HG02678 (cell line): ENCODE measurements at regions not wholly inside any gene's neighbourhood (a gene's known extent, or its start where the extent isn't known, plus 50 kb on each side); places are given as distances from the start of the nearest gene placed in this dataset.
A peak's percentile ranks its signal among the peaks of the same experiment; 100 is the strongest.

ENCODE experiments used
- ATAC-seq: cut with Tn5 transposase; IDR thresholded peaks from one replicate; pipeline ENCODE4 v1.9.1; 2021; ENCODE audit warnings: mild to moderate bottlenecking, moderate library complexity; ENCODE audit not compliant: unreplicated experiment

DNA sequence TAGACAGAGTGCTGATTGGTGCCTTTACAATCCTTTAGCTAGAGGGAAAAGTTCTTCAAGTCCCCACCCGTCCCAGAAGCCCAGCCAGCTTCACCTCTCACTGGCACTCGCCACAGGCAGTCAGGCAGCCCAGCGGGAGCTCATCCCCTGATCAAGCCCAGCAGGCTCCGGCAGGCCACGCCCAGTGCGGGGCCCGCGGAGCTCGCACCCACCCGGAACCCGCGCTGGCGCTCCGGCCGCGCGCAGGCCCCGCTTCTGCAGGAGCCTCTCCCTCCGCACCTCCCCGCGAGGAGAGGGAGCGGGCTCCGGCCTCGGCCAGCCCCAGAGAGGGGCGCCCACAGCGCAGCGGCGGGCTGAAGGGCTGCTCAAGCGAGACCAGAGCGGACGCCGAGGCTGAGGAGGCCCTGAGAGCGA lies 202.4 kb upstream of the PDGFD start:
- ATAC-seq = no peak

GRCh38 chr11:104365676-104366075 lies 201.7 kb upstream of the PDGFD start:
- ATAC-seq = no peak

GRCh38 chr11:104361975-104362374 lies 198.0 kb upstream of the PDGFD start:
- no peak for ATAC-seq

DNA sequence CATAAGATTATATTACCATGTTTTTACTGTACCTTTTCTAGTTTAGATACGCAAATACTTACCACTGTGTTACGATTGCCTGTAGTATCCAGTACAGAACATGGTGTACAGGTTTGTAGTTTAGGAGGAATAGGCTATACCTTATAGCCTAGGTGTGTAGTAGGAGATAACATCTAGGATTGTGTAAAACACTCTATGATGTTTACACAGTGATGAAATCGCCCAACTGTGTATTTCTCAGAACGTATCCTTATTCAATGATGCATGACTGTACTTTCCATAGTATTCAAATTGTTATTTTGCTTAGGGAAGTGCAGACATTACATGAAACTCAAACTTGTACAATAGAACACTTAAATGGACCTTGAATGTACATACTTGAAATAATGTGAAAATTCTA lies 188.1 kb upstream of the PDGFD start:
- ATAC-seq = no peak

DNA sequence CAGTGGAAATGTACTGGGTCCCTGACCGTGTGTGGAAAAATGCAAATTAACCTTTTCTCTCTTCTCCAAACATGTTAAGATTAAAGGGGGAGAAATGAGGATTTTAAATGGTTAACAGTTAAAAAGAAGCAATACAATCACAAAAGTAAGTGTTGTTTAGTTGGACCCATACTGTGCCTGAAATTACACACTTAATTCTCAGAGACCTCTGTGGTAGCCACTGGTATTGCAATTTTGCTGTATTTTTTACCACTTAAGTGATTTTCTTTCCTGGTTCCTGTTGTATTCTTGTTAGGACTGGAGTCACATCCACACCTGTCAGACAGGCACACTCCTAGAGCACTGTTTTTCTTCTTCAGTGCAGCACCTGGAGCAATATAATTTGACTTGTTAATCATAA lies 179.6 kb upstream of the PDGFD start:
- ATAC-seq = no peak

DNA sequence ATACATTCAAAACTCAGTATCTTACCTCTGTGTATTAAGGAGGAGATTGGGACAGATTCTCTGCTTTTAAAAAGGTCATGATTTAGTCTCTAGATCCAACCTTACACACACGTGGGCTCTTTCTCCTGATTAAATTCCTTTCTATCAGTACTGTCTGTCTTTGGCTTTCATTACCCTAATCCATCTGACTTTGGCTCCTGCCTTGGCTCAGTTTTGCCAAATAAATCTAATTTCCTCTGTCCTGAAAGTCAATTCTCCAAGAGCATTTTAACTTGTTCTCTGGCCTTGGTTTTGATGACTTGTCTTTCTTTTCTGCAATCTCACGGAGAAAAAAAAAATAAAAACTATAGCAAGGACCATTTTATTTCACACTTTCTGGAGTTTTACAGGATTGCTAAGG lies 176.6 kb upstream of the PDGFD start:
- no peak for ATAC-seq

DNA sequence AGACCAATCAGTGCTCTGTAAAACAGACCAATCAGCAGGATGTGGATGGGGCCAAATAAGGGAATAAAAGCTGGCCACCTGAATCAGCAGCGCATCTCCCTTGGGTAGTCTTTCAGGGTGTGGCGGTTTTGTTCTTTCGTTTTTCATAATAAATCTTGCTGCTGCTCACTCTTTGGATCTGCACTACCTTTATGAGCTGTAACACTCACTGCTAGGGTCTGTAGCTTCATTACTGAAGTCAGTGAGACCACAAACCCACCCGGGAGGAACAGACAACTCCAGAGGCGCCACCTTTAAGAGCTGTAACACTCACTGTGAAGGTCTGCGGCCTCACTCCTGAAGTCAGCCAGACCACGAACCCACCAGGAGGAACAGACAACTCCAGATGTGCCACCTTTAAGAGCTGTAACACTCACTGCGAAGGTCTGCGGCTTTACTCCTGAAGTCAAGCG lies 175.5 kb upstream of the PDGFD start:
- ATAC-seq = no peak

GRCh38 chr11:104338186-104338585 lies 174.2 kb upstream of the PDGFD start:
- ATAC-seq = no peak

DNA sequence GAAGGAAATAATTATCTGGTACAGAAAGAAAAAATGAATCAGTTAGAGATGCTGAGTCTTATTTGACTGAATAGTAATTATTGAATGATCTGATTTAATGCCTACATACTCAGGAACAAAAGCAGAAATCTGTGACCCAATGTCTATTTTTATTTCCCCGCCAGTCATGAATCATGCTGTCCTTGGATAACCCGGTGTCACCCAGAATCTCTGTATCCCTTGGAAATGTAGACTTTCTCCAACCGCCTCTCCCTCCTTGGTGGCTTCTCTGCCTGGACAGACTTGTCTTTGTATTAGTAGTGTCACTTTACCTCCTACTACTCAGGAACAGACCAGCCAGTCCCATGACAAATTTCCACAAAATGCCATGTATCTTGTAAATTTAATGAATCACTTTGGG lies 173.3 kb upstream of the PDGFD start:
- no peak for ATAC-seq

- peak; percentile 69 for ATAC-seq
Observed at GRCh38 chr11:104333977-104334376, 170.0 kb upstream of the PDGFD start.

DNA sequence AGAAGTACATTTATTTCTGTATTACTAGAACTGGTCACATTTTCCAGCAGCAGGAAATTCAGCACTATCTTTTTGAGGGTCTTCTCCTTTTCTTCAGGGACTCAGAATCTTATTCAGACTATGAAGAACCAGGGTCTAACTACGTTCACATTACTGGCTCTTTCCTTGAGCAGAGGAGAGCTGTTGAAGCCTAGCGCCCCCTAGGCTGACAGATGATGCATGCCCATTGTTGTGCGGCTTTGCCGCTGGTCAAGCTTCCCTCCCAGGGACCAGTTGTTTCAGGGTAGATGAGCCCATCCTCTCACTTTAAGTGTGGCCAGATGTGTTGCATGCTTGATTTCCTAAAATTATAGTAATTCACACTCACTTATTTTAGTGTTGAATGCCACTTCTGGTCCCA lies 168.2 kb upstream of the PDGFD start:
- no peak for ATAC-seq

DNA sequence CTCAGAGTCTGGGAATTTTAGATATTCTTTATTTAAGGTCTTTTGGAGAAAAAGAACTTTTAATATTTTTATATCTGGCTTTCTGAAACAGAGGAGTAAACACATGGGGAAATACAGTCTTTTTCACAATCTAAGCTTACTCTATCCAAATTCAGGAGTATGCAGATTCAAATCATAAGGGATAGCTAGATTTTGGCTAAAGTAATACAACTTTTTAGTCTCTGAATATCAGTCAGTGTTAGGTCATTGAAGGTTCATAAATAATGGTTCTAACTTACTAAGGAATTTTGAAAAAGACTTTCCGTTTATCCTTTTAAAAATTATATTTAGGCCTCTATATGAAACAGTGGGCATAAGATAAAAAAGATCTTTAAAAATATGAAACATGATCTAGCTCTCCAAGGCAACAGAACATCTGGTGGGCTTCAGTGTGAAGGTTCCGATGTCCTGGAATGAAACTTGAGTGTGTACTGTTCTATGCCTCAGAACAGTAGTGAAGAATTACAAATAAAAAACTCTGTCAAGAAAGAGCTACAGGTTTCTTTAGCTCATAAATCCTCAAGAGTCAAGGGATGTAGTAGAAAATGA lies 165.2 kb upstream of the PDGFD start:
- no peak for ATAC-seq

DNA sequence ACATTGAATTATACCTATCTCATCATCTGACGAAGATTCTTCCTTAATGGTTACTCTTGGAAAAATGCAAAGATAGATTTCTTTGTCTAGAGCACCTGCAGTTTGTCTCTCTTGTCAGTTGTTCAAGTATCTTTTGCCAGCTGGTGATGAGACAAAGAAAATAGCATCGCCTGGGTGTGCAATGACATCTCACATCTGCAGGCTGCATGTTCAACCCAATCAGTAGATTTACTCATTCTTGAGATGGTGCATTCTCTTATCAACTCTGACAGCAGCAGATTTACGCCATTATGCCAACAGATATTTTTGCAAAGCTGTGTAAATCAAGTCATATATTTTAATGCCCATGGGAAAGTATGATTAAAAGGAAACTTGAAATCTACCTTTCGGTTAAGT lies 164.6 kb upstream of the PDGFD start:
- ATAC-seq = no peak

GRCh38 chr11:104327861-104328511 lies 164.0 kb upstream of the PDGFD start:
- no peak for ATAC-seq

- ATAC-seq = no peak
Observed at GRCh38 chr11:104325093-104325492, 161.1 kb upstream of the PDGFD start.

- ATAC-seq = no peak
Observed at GRCh38 chr11:104324276-104324675, 160.3 kb upstream of the PDGFD start.

GRCh38 chr11:104323841-104324240 lies 159.9 kb upstream of the PDGFD start:
- no peak for ATAC-seq

GRCh38 chr11:104322696-104323095 lies 158.7 kb upstream of the PDGFD start:
- ATAC-seq = no peak

DNA sequence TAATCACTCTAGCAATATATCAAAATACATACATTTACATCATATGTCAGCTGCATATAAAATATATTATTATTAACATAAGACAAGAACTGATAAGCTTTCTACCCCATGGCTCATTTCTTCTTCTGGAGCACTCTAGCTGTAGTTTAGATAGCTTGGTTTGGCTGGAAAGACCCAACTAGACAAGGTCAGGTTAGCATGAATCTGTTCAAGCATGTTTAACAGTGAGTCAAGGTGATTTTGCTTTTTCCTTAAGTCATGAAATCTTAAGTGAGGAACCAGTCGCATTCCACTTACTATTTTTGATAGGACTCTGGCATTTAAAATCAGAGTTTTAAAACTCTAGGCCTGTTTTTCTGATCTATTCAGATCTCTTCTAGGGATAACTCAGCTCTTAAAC lies 157.0 kb upstream of the PDGFD start:
- no peak for ATAC-seq

DNA sequence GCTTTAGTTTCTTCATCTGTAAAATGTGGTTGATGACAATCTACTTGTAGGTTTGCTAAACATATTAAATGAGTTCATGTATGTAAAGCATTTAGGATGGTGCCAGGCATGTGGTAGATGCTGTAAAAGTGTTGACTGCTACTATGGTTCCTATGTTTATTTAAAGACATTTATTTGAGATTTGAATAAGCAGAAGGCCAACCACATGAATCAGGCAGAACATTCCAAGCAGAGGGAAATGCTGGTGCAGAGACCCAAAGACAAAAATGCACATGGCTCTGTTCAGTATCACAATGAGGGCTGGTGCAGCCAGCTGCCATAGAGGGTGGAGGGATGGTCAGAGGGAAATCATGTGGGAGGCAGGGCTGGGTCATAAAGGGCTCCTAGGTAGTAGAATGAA lies 156.2 kb upstream of the PDGFD start:
- ATAC-seq = no peak

DNA sequence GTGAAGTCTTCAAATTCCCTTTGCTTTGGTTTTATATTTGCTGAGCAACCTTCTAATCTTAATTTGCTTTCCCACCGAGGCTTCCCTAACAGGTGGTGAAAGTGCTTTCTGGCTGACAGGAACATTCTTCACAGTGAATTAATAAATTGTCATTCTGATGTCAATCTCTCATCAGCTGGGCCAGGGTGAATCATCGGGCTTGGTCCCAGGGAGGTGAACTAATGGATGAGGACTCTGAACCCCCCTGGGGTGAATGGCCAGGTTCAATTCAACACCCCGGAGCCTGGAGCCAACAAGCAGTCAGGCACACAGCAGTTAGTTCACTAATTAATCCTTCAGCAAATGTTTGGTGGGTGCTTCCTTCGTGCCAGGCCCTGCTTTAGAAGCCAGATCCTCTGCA lies 155.4 kb upstream of the PDGFD start:
- no peak for ATAC-seq

DNA sequence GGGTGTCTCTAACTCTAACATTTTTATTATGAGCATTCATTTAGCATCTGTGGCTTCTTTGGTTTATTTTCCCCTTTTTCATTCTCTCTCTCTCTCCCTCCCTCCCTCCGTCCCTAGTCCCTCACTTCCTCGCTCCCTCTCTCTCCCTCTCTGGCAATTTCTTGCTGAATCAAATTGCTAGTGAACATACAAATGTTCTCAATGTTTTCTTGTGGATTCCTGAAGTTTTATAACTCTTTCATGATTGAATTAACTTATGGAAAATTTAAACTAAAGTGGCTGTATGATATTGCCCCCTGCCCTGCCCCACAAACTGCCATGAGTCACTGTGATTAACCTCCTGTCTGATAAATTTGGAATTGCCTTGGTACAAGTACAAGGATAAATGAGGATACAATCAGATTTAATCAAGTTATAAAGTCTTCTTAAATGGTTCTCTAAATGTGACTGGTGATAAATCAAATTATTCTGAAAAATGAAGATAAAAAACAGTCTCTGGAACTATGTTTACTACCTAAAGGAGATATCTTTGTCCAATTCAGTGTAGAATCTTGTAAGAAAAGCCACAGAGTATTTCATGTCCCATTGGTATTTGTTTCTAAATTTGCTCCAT lies 143.0 kb upstream of the PDGFD start:
- no peak for ATAC-seq

DNA sequence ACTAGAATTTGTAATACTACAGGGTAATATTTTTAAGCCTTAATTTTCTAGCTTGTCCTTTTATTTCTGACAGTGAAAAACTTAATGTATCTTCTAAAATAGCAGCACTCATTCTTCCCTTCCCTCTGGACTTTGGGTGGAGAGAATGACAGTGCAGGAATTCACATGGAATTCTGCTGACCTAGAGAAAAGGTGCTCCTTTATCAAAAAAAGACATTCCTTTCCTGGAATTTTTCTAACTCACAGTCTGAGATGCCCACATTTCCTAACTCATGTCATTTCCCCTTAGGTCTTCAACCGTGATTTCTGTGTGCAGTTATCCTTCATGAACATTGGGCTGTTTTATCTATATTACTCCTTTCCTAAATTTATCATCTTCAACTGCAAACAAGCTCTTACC lies 137.8 kb upstream of the PDGFD start:
- no peak for ATAC-seq
